Endometrium (tissue), 2 donors: ENCODE measurements at regions not wholly inside any gene's neighbourhood (a gene's known extent, or its start where the extent isn't known, plus 50 kb on each side); places are given as distances from the start of the nearest gene placed in this dataset.
"Not testable (repeated sequence)": the region's sequence is repeated elsewhere in the genome, so short reads cannot be mapped to it uniquely, and the experiment has no call there.

Experiments used
- FAIRE-seq: peaks from 2 replicates; lab custom pipeline; 2012; peaks lifted over from hg19 to GRCh38; lab: Jason Lieb, UNC
- donor health status: control.
- donor health status: control.

- FAIRE-seq, result not testable (repeated sequence)
These were observed 82.5 kb downstream of the POTEH start for GRCh38 chr22:15772337-15772736.

- not testable (repeated sequence) for FAIRE-seq
These were observed 85.3 kb downstream of the POTEH start for GRCh38 chr22:15775118-15775517.

- not testable (repeated sequence) for FAIRE-seq
These were observed 86.1 kb downstream of the POTEH start for GRCh38 chr22:15775670-15776669.

- not testable (repeated sequence) for FAIRE-seq
These were observed 86.9 kb downstream of the POTEH start for GRCh38 chr22:15776727-15777126.

- not testable (repeated sequence) for FAIRE-seq
These were observed 87.3 kb downstream of the POTEH start for GRCh38 chr22:15777150-15777549.

- not testable (repeated sequence) for FAIRE-seq
These were observed 87.7 kb downstream of the POTEH start for GRCh38 chr22:15777557-15777956.

GRCh38 chr22:15778366-15778765 is 88.5 kb downstream of the POTEH start:
- FAIRE-seq, result not testable (repeated sequence)

- not testable (repeated sequence) for FAIRE-seq
These were observed 91.8 kb downstream of the POTEH start for GRCh38 chr22:15781652-15782051.

GRCh38 chr22:15782933-15783332 is 93.1 kb downstream of the POTEH start:
- FAIRE-seq, result not testable (repeated sequence)

GRCh38 chr22:15784383-15785085 is 94.7 kb downstream of the POTEH start:
- FAIRE-seq, result not testable (repeated sequence)

- peak; percentile 98 for FAIRE-seq
These were observed 97.3 kb downstream of the POTEH start for GRCh38 chr22:15786942-15787733.

GRCh38 chr22:15791557-15791956 is 101.7 kb downstream of the POTEH start:
- FAIRE-seq, result not testable (repeated sequence)

GRCh38 chr22:15799935-15800334 is 110.1 kb downstream of the POTEH start:
- not testable (repeated sequence) for FAIRE-seq

GRCh38 chr22:15811141-15811540 is 121.3 kb downstream of the POTEH start:
- FAIRE-seq, result not testable (repeated sequence)

- not testable (repeated sequence) for FAIRE-seq
These were observed 126.0 kb downstream of the POTEH start for GRCh38 chr22:15815783-15816182.

- FAIRE-seq, result not testable (repeated sequence)
These were observed 126.6 kb downstream of the POTEH start for GRCh38 chr22:15816470-15816869.

- FAIRE-seq, result not testable (repeated sequence)
These were observed 127.4 kb downstream of the POTEH start for GRCh38 chr22:15817264-15817663.

- FAIRE-seq, result not testable (repeated sequence)
These were observed 130.1 kb downstream of the POTEH start for GRCh38 chr22:15819886-15820285.

- FAIRE-seq, result not testable (repeated sequence)
These were observed 131.3 kb downstream of the POTEH start for GRCh38 chr22:15821088-15821487.

- not testable (repeated sequence) for FAIRE-seq
These were observed 132.2 kb downstream of the POTEH start for GRCh38 chr22:15822001-15822400.

GRCh38 chr22:15823178-15823577 is 133.4 kb downstream of the POTEH start:
- not testable (repeated sequence) for FAIRE-seq

GRCh38 chr22:15832235-15832634 is 142.4 kb downstream of the POTEH start:
- not testable (repeated sequence) for FAIRE-seq
